GM19023 (cell line): ENCODE measurements at regions not wholly inside any gene's neighbourhood (a gene's known extent, or its start where the extent isn't known, plus 50 kb on each side); places are given as distances from the start of the nearest gene placed in this dataset.

Source experiments
- ATAC-seq: cut with Tn5 transposase; IDR thresholded peaks from one replicate; pipeline ENCODE4 v1.9.1; 2021; ENCODE audit warnings: mild to moderate bottlenecking, moderate library complexity; ENCODE audit not compliant: unreplicated experiment

GRCh38 chr10:113410618-113411017 is 142.2 kb upstream of the HABP2 start:
- no peak for ATAC-seq

GRCh38 chr10:113411456-113411855 is 141.4 kb upstream of the HABP2 start:
- ATAC-seq: no peak

GRCh38 chr10:113412161-113412560 is 140.7 kb upstream of the HABP2 start:
- ATAC-seq: no peak

- ATAC-seq: no peak
These were observed 138.3 kb upstream of the HABP2 start for GRCh38 chr10:113414543-113414942.

- ATAC-seq: no peak
These were observed 137.6 kb upstream of the HABP2 start for GRCh38 chr10:113415246-113415645.

- no peak for ATAC-seq
These were observed 132.7 kb upstream of the HABP2 start for GRCh38 chr10:113420057-113420732.

- no peak for ATAC-seq
These were observed 131.8 kb upstream of the HABP2 start for GRCh38 chr10:113420733-113421675.

GRCh38 chr10:113422371-113422770 is 130.5 kb upstream of the HABP2 start:
- ATAC-seq: no peak

GRCh38 chr10:113423981-113424721 is 128.7 kb upstream of the HABP2 start:
- no peak for ATAC-seq

GRCh38 chr10:113425008-113425407 is 127.8 kb upstream of the HABP2 start:
- ATAC-seq: no peak

- ATAC-seq: no peak
These were observed 127.3 kb upstream of the HABP2 start for GRCh38 chr10:113425541-113425951.

- no peak for ATAC-seq
These were observed 126.5 kb upstream of the HABP2 start for GRCh38 chr10:113426181-113426877.

GRCh38 chr10:113427236-113427735 is 125.6 kb upstream of the HABP2 start:
- ATAC-seq: no peak

GRCh38 chr10:113427811-113428558 is 124.9 kb upstream of the HABP2 start:
- ATAC-seq: no peak

- no peak for ATAC-seq
These were observed 122.0 kb upstream of the HABP2 start for GRCh38 chr10:113430634-113431397.

- no peak for ATAC-seq
These were observed 121.3 kb upstream of the HABP2 start for GRCh38 chr10:113431398-113432160.

- no peak for ATAC-seq
These were observed 119.1 kb upstream of the HABP2 start for GRCh38 chr10:113433711-113434110.

GRCh38 chr10:113434315-113434714 is 118.5 kb upstream of the HABP2 start:
- ATAC-seq: no peak
